GM12878 (cell line): ENCODE measurements at regions not wholly inside any gene's neighbourhood (a gene's known extent, or its start where the extent isn't known, plus 50 kb on each side); places are given as distances from the start of the nearest gene placed in this dataset.

Source experiments
- ATAC-seq: fragments of 200-7000 bp; cut with Tn5 transposase; 3 replicates; pipeline ENCODE4 v1.9.1; 2020; ENCODE audit warnings: mild to moderate bottlenecking, moderate library complexity
- BruUV-seq: library from RNA; stranded (reverse); fragments of 400-500 nt; replicated peaks from 2 replicates; lab custom pipeline; 2021; lab: Mats Ljungman, UMichigan
- CTCF ChIA-PET: fragments of 300-600 bp; sonication (Branson Sonifier 250); formaldehyde crosslinking; extraction: SDS; loops from one replicate; lab custom pipeline; 2021; ENCODE audit warnings: inconsistent platforms; lab: Yijun Ruan, JAX
- POLR2A ChIA-PET: fragments of 350-600 bp; formaldehyde crosslinking; extraction: SDS; loops from one replicate; lab custom pipeline; 2021; ENCODE audit warnings: inconsistent platforms; lab: Charles Lee
- RAD21 ChIA-PET: fragments of 300-600 bp; sonication (Branson Sonifier 250); formaldehyde crosslinking; loops from one replicate; lab custom pipeline; 2023; ENCODE audit warnings: antibody characterized with exemption; ENCODE audit not compliant: unreplicated experiment; lab: Charles Lee
- SMC1A ChIA-PET: fragments of 300-600 bp; sonication (Branson Sonifier 250); formaldehyde crosslinking; loops from one replicate; lab custom pipeline; 2023; ENCODE audit not compliant: unreplicated experiment, uncharacterized antibody; lab: Charles Lee
- DNase-seq: peaks from one replicate; pipeline ENCODE4 v3.0.0-alpha.2; 2011; ENCODE audit warnings: low read depth, low spot score
- FAIRE-seq: peaks from 3 replicates; lab custom pipeline; 2011; peaks lifted over from hg19 to GRCh38; lab: Jason Lieb, UNC
- H2AFZ ChIP-seq: 2 replicates; pipeline ENCODE4 v1.6.0; 2011; ENCODE audit warnings: low read depth, low read length, control low read depth; ENCODE audit not compliant: control insufficient read depth
- H3K27ac ChIP-seq: 2 replicates; pipeline ENCODE4 v1.5.1; 2011; ENCODE audit warnings: control low read depth; ENCODE audit not compliant: control insufficient read depth, insufficient read depth
- H3K27me3 ChIP-seq, 2 experiments: replicated peaks in 1 of 2; 2 replicates each; pipeline versions ENCODE4 v1.6.0 to v1.6.1; 2011; ENCODE audit warnings: low read length in 1 of 2; ENCODE audit not compliant: control insufficient read depth in 2 of 2, insufficient read depth in 2 of 2
- H3K36me3 ChIP-seq, 2 experiments: 2 replicates each; pipeline ENCODE4 v1.5.1; 2011; ENCODE audit warnings: low read length in 1 of 2; ENCODE audit not compliant: control insufficient read depth in 2 of 2, insufficient read depth in 2 of 2
- H3K4me1 ChIP-seq: 2 replicates; pipeline ENCODE4 v1.6.1; 2011; ENCODE audit warnings: mild to moderate bottlenecking, low read length, moderate library complexity, mixed read lengths; ENCODE audit not compliant: control insufficient read depth, insufficient read depth
- H3K4me2 ChIP-seq: 2 replicates; pipeline ENCODE4 v1.6.0; 2011; ENCODE audit warnings: control low read depth; ENCODE audit not compliant: control insufficient read depth, insufficient read depth
- H3K4me3 ChIP-seq: fragments of 200-600 bp; sonication (generic); 2 replicates; pipeline ENCODE4 v1.5.1; 2016
- H3K79me2 ChIP-seq: 2 replicates; pipeline ENCODE4 v1.6.0; 2011; ENCODE audit warnings: low read length; ENCODE audit not compliant: control insufficient read depth, insufficient read depth
- H3K9ac ChIP-seq: 2 replicates; pipeline ENCODE4 v1.8.0; 2011; ENCODE audit warnings: low read length, control low read depth, mixed read lengths; ENCODE audit not compliant: control insufficient read depth, insufficient read depth
- H3K9me3 ChIP-seq: replicated peaks from 3 replicates; pipeline ENCODE4 v1.5.1; 2011; ENCODE audit warnings: mild to moderate bottlenecking, low read length; ENCODE audit not compliant: control insufficient read depth, insufficient read depth
- H4K20me1 ChIP-seq: 2 replicates; pipeline ENCODE4 v1.6.0; 2011; ENCODE audit not compliant: control insufficient read depth, insufficient read depth
- ASH2L ChIP-seq: fragments of 300-600, 200-600 bp; sonication (generic); IDR thresholded peaks from 2 replicates; pipeline ENCODE4 v1.6.1; 2017; ENCODE audit warnings: low read depth, mild to moderate bottlenecking, borderline replicate concordance
- BCL11A ChIP-seq: IDR thresholded peaks from 2 replicates; pipeline ENCODE4 v1.6.1; 2011; ENCODE audit warnings: low read depth, low read length
- CBX3 ChIP-seq: fragments of 200-600 bp; sonication (generic); IDR thresholded peaks from 2 replicates; pipeline ENCODE4 v1.6.1; 2016; ENCODE audit warnings: low read depth, borderline replicate concordance
- ELK1 ChIP-seq: IDR thresholded peaks from 2 replicates; pipeline ENCODE4 v1.6.1; 2012; ENCODE audit warnings: low read depth, low read length, improper control_type of control experiment
- FOXK2 ChIP-seq: fragments of 450-650 bp; IDR thresholded peaks from 2 replicates; pipeline ENCODE4 v1.6.1; 2017; ENCODE audit warnings: mild to moderate bottlenecking, moderate library complexity
- HSF1 ChIP-seq: fragments of 150-350 bp; IDR thresholded peaks from 2 replicates; pipeline ENCODE4 v1.6.1; 2014; ENCODE audit warnings: mild to moderate bottlenecking, low read depth, low read length
- KDM1A ChIP-seq: fragments of 200-600 bp; sonication (generic); IDR thresholded peaks from 2 replicates; pipeline ENCODE4 v1.6.1; 2016; ENCODE audit warnings: borderline replicate concordance
- POLR2AphosphoS5 ChIP-seq: IDR thresholded peaks from 2 replicates; pipeline ENCODE4 v1.6.1; 2011; ENCODE audit warnings: mild to moderate bottlenecking, low read length, inconsistent platforms
- SIN3A ChIP-seq: IDR thresholded peaks from 2 replicates; pipeline ENCODE4 v1.6.1; 2012; ENCODE audit warnings: low read depth, low read length, improper control_type of control experiment
- STAT3 ChIP-seq: IDR thresholded peaks from 2 replicates; pipeline ENCODE4 v1.6.1; 2011; ENCODE audit warnings: low read depth, low read length, improper control_type of control experiment
- ZNF207 ChIP-seq: fragments of 450-650 bp; IDR thresholded peaks from 2 replicates; pipeline ENCODE4 v1.6.1; 2014; ENCODE audit warnings: antibody characterized with exemption, mild to moderate bottlenecking, borderline replicate concordance
- WGBS: methylation state at CpG from one replicate; pipeline ENCODE4 v1.1.6; 2016; ENCODE audit warnings: low lambda C conversion rate; ENCODE audit not compliant: insufficient replicate concordance, insufficient coverage; ENCODE audit errors: missing lambda C conversion rate; 5-methylcytosine and 5-hydroxymethylcytosine counted together
- in situ Hi-C: fragments of 300-500 bp; cut with MboI; formaldehyde crosslinking; loops from 9 replicates; pipeline ENCODE4 v1.14.3; 2018; ENCODE audit warnings: mixed read lengths
- intact Hi-C: fragments of 100-400 bp; cut with micrococcal nuclease; formaldehyde crosslinking; loops from one replicate; pipeline ENCODE4 v1.14.2; 2022; ENCODE audit not compliant: unreplicated experiment

GRCh38 chrX:35115205-35115604 lies 172.6 kb downstream of the FAM47B start:
- DNase-seq, result no peak
- Histone ChIP-seq H3K36me3 (no peaks in the 10 kb centered on the region), H2AFZ (no peak overlapping the region), H3K4me1 (no peaks in the 10 kb centered on the region), H3K79me2 (no peaks in the 10 kb centered on the region), H3K9ac (no peak overlapping the region), H4K20me1 (no peaks in the 10 kb centered on the region), H3K27ac (no peak overlapping the region), H3K9me3 (no peaks in the 10 kb centered on the region), H3K4me3 (no peak overlapping the region), H3K4me2 (no peak overlapping the region), H3K27me3 (no peaks in the 10 kb centered on the region)
- FAIRE-seq, result no peak
- no peak for TF ChIP-seq STAT3
- TF ChIP-seq SIN3A, result no peak
- no peak for TF ChIP-seq HSF1
- TF ChIP-seq BCL11A, result no peak
- TF ChIP-seq POLR2AphosphoS5, result no peak
- TF ChIP-seq CBX3, result no peak
- TF ChIP-seq ASH2L, result no peak
- no peak for TF ChIP-seq KDM1A
- no peak for TF ChIP-seq FOXK2
- TF ChIP-seq ZNF207, result no peak
- no peak for TF ChIP-seq ELK1
- ChIA-PET CTCF (interaction anchor here (0.6 kb wide), 1 partner anchor 1639 kb away, joined by 3 read pairs; no protein-coding TSS in a partner anchor), SMC1A (no interaction called here), POLR2A (no interaction called here), RAD21 (no interaction called here)
- no peak for ATAC-seq
- intact Hi-C loops (no loop called here), in situ Hi-C loops (no loop called here)
- BruUV-seq, result no TSS peak
- 59% methylated on average over 1 of the region's 1 CpG for WGBS
